ENCODE measurements at regions not wholly inside any gene's neighbourhood (a gene's known extent, or its start where the extent isn't known, plus 50 kb on each side); places are given as distances from the start of the nearest gene placed in this dataset.

- TF ChIP-seq NRF1 (IDR thresholded peaks at IDR 0.05; ENCODE audit: low read depth, low read length) (no peak), SIN3A (IDR thresholded peaks at IDR 0.05; ENCODE audit: borderline replicate concordance, low read depth, low read length) (no peak), EP300 (IDR thresholded peaks at IDR 0.05; ENCODE audit: borderline replicate concordance in 1 of 2, low read depth in 1 of 2, low read length in 1 of 2) (no peak), RAD21 (IDR thresholded peaks at IDR 0.05; ENCODE audit: low read length) (no peak), YY1 (IDR thresholded peaks at IDR 0.05; ENCODE audit: low read depth) (no peak), EZH2phosphoT487 (IDR thresholded peaks at IDR 0.05; ENCODE audit: borderline replicate concordance, low read depth) (no peak), RXRA (IDR thresholded peaks at IDR 0.05; ENCODE audit: borderline replicate concordance, low read depth) (no peak), CHD2 (IDR thresholded peaks at IDR 0.05; ENCODE audit: low read length, partially characterized antibody) (no peak)
- TF ChIP-seq, protein P1, sequence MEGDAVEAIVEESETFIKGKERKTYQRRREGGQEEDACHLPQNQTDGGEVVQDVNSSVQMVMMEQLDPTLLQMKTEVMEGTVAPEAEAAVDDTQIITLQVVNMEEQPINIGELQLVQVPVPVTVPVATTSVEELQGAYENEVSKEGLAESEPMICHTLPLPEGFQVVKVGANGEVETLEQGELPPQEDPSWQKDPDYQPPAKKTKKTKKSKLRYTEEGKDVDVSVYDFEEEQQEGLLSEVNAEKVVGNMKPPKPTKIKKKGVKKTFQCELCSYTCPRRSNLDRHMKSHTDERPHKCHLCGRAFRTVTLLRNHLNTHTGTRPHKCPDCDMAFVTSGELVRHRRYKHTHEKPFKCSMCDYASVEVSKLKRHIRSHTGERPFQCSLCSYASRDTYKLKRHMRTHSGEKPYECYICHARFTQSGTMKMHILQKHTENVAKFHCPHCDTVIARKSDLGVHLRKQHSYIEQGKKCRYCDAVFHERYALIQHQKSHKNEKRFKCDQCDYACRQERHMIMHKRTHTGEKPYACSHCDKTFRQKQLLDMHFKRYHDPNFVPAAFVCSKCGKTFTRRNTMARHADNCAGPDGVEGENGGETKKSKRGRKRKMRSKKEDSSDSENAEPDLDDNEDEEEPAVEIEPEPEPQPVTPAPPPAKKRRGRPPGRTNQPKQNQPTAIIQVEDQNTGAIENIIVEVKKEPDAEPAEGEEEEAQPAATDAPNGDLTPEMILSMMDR (IDR thresholded peaks at IDR 0.05): no peak
- TF ChIP-seq, protein P2, sequence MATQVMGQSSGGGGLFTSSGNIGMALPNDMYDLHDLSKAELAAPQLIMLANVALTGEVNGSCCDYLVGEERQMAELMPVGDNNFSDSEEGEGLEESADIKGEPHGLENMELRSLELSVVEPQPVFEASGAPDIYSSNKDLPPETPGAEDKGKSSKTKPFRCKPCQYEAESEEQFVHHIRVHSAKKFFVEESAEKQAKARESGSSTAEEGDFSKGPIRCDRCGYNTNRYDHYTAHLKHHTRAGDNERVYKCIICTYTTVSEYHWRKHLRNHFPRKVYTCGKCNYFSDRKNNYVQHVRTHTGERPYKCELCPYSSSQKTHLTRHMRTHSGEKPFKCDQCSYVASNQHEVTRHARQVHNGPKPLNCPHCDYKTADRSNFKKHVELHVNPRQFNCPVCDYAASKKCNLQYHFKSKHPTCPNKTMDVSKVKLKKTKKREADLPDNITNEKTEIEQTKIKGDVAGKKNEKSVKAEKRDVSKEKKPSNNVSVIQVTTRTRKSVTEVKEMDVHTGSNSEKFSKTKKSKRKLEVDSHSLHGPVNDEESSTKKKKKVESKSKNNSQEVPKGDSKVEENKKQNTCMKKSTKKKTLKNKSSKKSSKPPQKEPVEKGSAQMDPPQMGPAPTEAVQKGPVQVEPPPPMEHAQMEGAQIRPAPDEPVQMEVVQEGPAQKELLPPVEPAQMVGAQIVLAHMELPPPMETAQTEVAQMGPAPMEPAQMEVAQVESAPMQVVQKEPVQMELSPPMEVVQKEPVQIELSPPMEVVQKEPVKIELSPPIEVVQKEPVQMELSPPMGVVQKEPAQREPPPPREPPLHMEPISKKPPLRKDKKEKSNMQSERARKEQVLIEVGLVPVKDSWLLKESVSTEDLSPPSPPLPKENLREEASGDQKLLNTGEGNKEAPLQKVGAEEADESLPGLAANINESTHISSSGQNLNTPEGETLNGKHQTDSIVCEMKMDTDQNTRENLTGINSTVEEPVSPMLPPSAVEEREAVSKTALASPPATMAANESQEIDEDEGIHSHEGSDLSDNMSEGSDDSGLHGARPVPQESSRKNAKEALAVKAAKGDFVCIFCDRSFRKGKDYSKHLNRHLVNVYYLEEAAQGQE (IDR thresholded peaks at IDR 0.05; ENCODE audit: low read depth, low read length): no peak
Measured at GRCh38 chr9:115249488-115249887, 131.5 kb upstream of the TNC start.

Data from SK-N-SH (cell line).